Kidney (tissue), 13 donors: ENCODE measurements at regions not wholly inside any gene's neighbourhood (a gene's known extent, or its start where the extent isn't known, plus 50 kb on each side); places are given as distances from the start of the nearest gene placed in this dataset.

Source experiments
- DNase-seq, 5 donors: peaks; one replicate each; pipeline ENCODE4 v3.0.0-alpha.2; 2013 to 2020
- FAIRE-seq: peaks from 2 replicates; lab custom pipeline; 2012; peaks lifted over from hg19 to GRCh38; lab: Jason Lieb, UNC
- H3K27ac ChIP-seq, 2 donors: one replicate each; pipeline ENCODE4 v1.7.0; 2013; ENCODE audit warnings: low read depth in 2 of 2, low read length in 2 of 2, inconsistent platforms in 1 of 2
- H3K27me3 ChIP-seq: one replicate; pipeline ENCODE4 v1.7.1; 2013; ENCODE audit warnings: low read length, inconsistent platforms; ENCODE audit not compliant: control insufficient read depth, insufficient read depth
- H3K36me3 ChIP-seq, 3 donors: one replicate each; pipeline versions ENCODE4 v1.7.0 to v1.7.1; 2013; ENCODE audit warnings: low read length in 3 of 3, control low read depth in 1 of 3, inconsistent platforms in 1 of 3; ENCODE audit not compliant: insufficient read depth in 3 of 3, control insufficient read depth in 2 of 3
- H3K4me1 ChIP-seq, 3 donors: one replicate each; pipeline versions ENCODE4 v1.7.0 to v1.7.1; 2013; ENCODE audit warnings: low read length in 3 of 3, inconsistent platforms in 1 of 3, low read depth in 1 of 3; ENCODE audit not compliant: control insufficient read depth in 2 of 3, insufficient read depth in 2 of 3
- H3K4me3 ChIP-seq, 3 donors: one replicate each; pipeline versions ENCODE4 v1.7.0 to v1.8.1; 2013; ENCODE audit warnings: low read length in 3 of 3, control low read depth in 1 of 3, inconsistent platforms in 1 of 3
- H3K9ac ChIP-seq, 3 donors: one replicate each; pipeline versions ENCODE4 v1.7.0 to v1.7.1; 2013; ENCODE audit warnings: low read length in 3 of 3, control low read depth in 1 of 3, inconsistent platforms in 1 of 3
- H3K9me3 ChIP-seq, 3 donors: one replicate each; pipeline versions ENCODE4 v1.7.0 to v1.7.1; 2013; ENCODE audit warnings: low read length in 3 of 3, control low read depth in 1 of 3, inconsistent platforms in 1 of 3; ENCODE audit not compliant: control insufficient read depth in 2 of 3, insufficient read depth in 1 of 3
- intact Hi-C: fragments of 100-400 bp; cut with DNase I; formaldehyde crosslinking; loops from one replicate; pipeline ENCODE4 v1.11.1; 2022
- TF ChIP-seq, protein P1 (sequence below): IDR thresholded peaks from 3 replicates; pipeline ENCODE4 v1.5.1; 2012; ENCODE audit warnings: mild to moderate bottlenecking, moderate library complexity, borderline replicate concordance; ENCODE audit not compliant: insufficient read depth; ENCODE audit errors: extremely low read depth
- donor health status: control.
- donor health status: control.
- donor health status: control.
- donor health status: control.
- donor health status: control.
- donor health status: DM: yes; HTN: yes; CAD: no.
- donor health status: Normal renal cell carcinoma (clear cell type).

DNA sequence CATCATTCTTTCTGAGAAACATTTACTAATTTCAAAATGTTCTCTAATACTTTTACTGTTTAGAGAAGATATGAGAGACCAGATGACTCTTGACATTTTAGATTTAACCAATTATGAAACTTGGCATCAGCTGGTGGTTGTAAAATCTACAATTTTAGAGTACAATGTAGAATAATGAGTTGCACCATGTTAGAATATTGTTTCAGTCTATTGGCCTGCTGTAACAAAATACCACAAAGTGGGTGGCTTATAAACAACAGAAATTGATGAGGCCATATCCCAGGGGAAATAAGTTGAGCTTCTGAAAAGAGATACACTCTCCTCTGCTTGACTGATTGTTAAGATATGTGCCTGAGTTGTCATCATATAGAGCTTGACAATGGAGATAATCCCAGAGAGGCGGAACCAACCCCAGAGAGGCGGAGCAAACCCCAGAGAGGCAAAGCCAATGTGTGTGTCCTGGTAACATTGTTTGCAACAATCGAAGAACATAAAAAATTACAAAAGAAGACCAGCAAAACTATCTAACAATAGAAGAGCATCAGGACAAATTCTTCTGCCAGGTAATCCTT, 373.0 kb upstream of the SLITRK1 start:
- Histone ChIP-seq H3K9me3 (no peaks in the 10 kb centered on the region), H3K36me3 (no peaks in the 10 kb centered on the region), H3K4me1 (no peaks in the 10 kb centered on the region), H3K27me3 (no peaks in the 10 kb centered on the region), H3K9ac (no peak overlapping the region), H3K4me3 (no peak overlapping the region), H3K27ac (no peak overlapping the region)
- intact Hi-C loops, result no loop called here
- DNase-seq (no peak), FAIRE-seq (no peak)
- TF ChIP-seq, protein P1, sequence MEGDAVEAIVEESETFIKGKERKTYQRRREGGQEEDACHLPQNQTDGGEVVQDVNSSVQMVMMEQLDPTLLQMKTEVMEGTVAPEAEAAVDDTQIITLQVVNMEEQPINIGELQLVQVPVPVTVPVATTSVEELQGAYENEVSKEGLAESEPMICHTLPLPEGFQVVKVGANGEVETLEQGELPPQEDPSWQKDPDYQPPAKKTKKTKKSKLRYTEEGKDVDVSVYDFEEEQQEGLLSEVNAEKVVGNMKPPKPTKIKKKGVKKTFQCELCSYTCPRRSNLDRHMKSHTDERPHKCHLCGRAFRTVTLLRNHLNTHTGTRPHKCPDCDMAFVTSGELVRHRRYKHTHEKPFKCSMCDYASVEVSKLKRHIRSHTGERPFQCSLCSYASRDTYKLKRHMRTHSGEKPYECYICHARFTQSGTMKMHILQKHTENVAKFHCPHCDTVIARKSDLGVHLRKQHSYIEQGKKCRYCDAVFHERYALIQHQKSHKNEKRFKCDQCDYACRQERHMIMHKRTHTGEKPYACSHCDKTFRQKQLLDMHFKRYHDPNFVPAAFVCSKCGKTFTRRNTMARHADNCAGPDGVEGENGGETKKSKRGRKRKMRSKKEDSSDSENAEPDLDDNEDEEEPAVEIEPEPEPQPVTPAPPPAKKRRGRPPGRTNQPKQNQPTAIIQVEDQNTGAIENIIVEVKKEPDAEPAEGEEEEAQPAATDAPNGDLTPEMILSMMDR, result no peak

GRCh38 chr13:84249463-84249862, 367.2 kb upstream of the SLITRK1 start:
- no peaks in the 10 kb centered on the region for H3K4me1 ChIP-seq
- no peaks in the 10 kb centered on the region for H3K9me3 ChIP-seq
- no peak overlapping the region for H3K27ac ChIP-seq
- no peak overlapping the region for H3K4me3 ChIP-seq
- DNase-seq, result no peak
- FAIRE-seq, result no peak
- TF ChIP-seq, protein P1, result no peak
- no peaks in the 10 kb centered on the region for H3K36me3 ChIP-seq
- intact Hi-C loops, result no loop called here
- H3K27me3 ChIP-seq, result no peaks in the 10 kb centered on the region
- no peak overlapping the region for H3K9ac ChIP-seq

DNA sequence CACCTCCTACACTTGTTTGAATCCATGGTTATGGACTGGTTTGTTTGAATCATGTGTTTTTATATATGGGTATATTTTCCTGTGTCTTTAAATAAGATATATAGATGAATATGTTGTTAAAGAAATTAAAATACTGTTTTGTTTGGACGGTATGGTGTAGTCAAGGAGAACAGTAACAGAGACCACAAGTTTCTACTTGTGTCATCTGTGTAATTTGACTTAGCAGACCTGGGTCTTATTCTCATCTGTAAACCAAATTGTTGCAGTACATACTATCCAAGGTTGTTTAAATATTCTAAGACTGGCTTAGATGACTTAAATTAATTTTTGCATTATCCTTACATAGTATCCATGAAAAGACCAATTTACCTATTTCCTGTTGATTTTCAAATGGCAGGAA, 361.1 kb upstream of the SLITRK1 start:
- H3K9ac ChIP-seq, result no peak overlapping the region
- TF ChIP-seq, protein P1, result no peak
- DNase-seq (no peak), FAIRE-seq (no peak)
- H3K4me1 ChIP-seq, result no peaks in the 10 kb centered on the region
- H3K27ac ChIP-seq, result no peak overlapping the region
- H3K36me3 ChIP-seq, result no peaks in the 10 kb centered on the region
- H3K9me3 ChIP-seq, result no peaks in the 10 kb centered on the region
- H3K4me3 ChIP-seq, result no peak overlapping the region
- intact Hi-C loops, result no loop called here
- no peaks in the 10 kb centered on the region for H3K27me3 ChIP-seq

DNA sequence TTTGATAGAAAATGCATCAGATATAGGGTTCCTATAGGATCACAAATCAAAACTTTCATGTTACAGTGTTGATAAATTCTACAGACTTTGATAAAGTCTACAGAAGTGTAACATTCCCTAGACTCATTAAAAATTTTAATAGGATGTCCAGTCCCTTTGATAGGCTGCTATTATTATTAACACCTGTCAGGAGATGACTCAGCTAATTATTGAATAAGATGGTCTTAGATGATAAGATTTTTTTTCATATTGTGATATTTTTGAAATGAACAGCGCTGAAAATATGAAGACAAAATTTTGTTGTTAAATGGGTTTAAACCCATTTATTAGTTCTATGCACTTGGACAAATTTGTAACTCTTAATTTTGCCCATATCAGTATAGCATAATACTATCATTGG, 356.8 kb upstream of the SLITRK1 start:
- Histone ChIP-seq H3K36me3 (no peaks in the 10 kb centered on the region), H3K4me1 (no peaks in the 10 kb centered on the region), H3K27me3 (no peaks in the 10 kb centered on the region), H3K27ac (no peak overlapping the region), H3K4me3 (no peak overlapping the region), H3K9me3 (no peaks in the 10 kb centered on the region), H3K9ac (no peak overlapping the region)
- intact Hi-C loops, result no loop called here
- FAIRE-seq (no peak), DNase-seq (no peak)
- TF ChIP-seq, protein P1, result no peak
